GM18507 (cell line): ENCODE measurements at regions not wholly inside any gene's neighbourhood (a gene's known extent, or its start where the extent isn't known, plus 50 kb on each side); places are given as distances from the start of the nearest gene placed in this dataset.

Source experiments
- DNase-seq: peaks from one replicate; pipeline ENCODE4 v3.0.0; 2011; ENCODE audit warnings: low read depth; ENCODE audit not compliant: insufficient read length; ENCODE audit errors: extremely low spot score
- FAIRE-seq: peaks from 2 replicates; lab custom pipeline; 2011; peaks lifted over from hg19 to GRCh38; lab: Jason Lieb, UNC

GRCh38 chr14:48970943-48971342 is 615.2 kb downstream of the RPS29 start:
- FAIRE-seq = no peak

GRCh38 chr14:48967419-48967818 is 618.8 kb downstream of the RPS29 start:
- FAIRE-seq (no peak), DNase-seq (no peak)

More at GRCh38 chr14:48970943-48971342, 615.2 kb downstream of the RPS29 start:
- DNase-seq = no peak

GRCh38 chr14:48963231-48963790 is 622.9 kb downstream of the RPS29 start:
- no peak for DNase-seq
- no peak for FAIRE-seq

- FAIRE-seq (no peak), DNase-seq (no peak)
Observed at GRCh38 chr14:48957486-48957885, 628.7 kb downstream of the RPS29 start.

- DNase-seq (no peak), FAIRE-seq (no peak)
Observed at GRCh38 chr14:48955857-48956256, 630.3 kb downstream of the RPS29 start.

GRCh38 chr14:48954446-48954845 is 631.7 kb downstream of the RPS29 start:
- FAIRE-seq = no peak
- DNase-seq = no peak

GRCh38 chr14:48944809-48945208 is 641.4 kb downstream of the RPS29 start:
- no peak for DNase-seq
- no peak for FAIRE-seq

GRCh38 chr14:48943913-48944312 is 642.3 kb downstream of the RPS29 start:
- DNase-seq (no peak), FAIRE-seq (no peak)

- no peak for FAIRE-seq
- DNase-seq = no peak
Observed at GRCh38 chr14:48937541-48938195, 648.5 kb downstream of the RPS29 start.

GRCh38 chr14:48936849-48937248 is 649.3 kb downstream of the RPS29 start:
- DNase-seq = no peak
- FAIRE-seq = no peak

GRCh38 chr14:48936362-48936761 is 649.8 kb downstream of the RPS29 start:
- FAIRE-seq = no peak
- DNase-seq = no peak

- FAIRE-seq = no peak
- no peak for DNase-seq
Observed at GRCh38 chr14:48925184-48925583, 661.0 kb downstream of the RPS29 start.

- no peak for DNase-seq
- FAIRE-seq = no peak
Observed at GRCh38 chr14:48914921-48915320, 671.3 kb downstream of the RPS29 start.

GRCh38 chr14:48914382-48914781 is 671.8 kb downstream of the RPS29 start:
- FAIRE-seq = no peak
- no peak for DNase-seq

GRCh38 chr14:48900565-48900964 is 685.6 kb downstream of the RPS29 start:
- FAIRE-seq = no peak
- DNase-seq = no peak

- FAIRE-seq = no peak
- no peak for DNase-seq
Observed at GRCh38 chr14:48890333-48890732, 695.8 kb downstream of the RPS29 start.

GRCh38 chr14:48876806-48877340 is 709.3 kb downstream of the RPS29 start:
- FAIRE-seq (no peak), DNase-seq (no peak)

- DNase-seq (no peak), FAIRE-seq (no peak)
Observed at GRCh38 chr14:48874711-48875110, 711.5 kb downstream of the RPS29 start.

- FAIRE-seq = no peak
- DNase-seq = no peak
Observed at GRCh38 chr14:48857366-48857765, 728.8 kb downstream of the RPS29 start.

GRCh38 chr14:48853159-48853558 is 733.0 kb downstream of the RPS29 start:
- DNase-seq (no peak), FAIRE-seq (no peak)

- DNase-seq (no peak), FAIRE-seq (no peak)
Observed at GRCh38 chr14:48849741-48850322, 736.3 kb downstream of the RPS29 start.
